SKM-1 treated with dmso at 0.1 percent for 144 hours (cell line): ENCODE measurements at regions not wholly inside any gene's neighbourhood (a gene's known extent, or its start where the extent isn't known, plus 50 kb on each side); places are given as distances from the start of the nearest gene placed in this dataset.

Source experiments
- DNase-seq: peaks from one replicate; lab custom pipeline; 2025; ENCODE audit not compliant: unreplicated experiment; lab: John Stamatoyannopoulos, UW

GRCh38 chr12:85568395-85569103, 267.7 kb downstream of the RASSF9 start:
- no peak for DNase-seq

DNA sequence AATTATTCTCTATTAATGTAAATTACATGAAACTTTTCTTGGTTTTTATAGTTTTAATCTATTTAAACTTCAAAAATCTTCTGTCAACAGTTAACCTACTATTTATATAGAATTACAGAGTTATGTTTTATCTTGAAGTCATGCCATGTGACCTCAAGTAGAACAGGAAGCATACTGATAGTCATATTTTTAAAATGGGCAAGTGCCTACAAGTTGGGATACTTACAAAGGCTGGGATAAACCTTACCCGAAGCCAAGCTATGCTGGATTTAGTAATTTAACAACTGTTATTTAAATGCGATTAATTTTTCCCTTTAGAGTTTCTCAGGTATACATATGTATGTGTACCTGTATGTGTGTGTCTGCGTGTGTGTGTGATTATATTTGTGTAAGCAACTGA, 266.9 kb downstream of the RASSF9 start:
- no peak for DNase-seq

- DNase-seq = no peak
These were observed 263.3 kb downstream of the RASSF9 start for GRCh38 chr12:85572956-85573355.

DNA sequence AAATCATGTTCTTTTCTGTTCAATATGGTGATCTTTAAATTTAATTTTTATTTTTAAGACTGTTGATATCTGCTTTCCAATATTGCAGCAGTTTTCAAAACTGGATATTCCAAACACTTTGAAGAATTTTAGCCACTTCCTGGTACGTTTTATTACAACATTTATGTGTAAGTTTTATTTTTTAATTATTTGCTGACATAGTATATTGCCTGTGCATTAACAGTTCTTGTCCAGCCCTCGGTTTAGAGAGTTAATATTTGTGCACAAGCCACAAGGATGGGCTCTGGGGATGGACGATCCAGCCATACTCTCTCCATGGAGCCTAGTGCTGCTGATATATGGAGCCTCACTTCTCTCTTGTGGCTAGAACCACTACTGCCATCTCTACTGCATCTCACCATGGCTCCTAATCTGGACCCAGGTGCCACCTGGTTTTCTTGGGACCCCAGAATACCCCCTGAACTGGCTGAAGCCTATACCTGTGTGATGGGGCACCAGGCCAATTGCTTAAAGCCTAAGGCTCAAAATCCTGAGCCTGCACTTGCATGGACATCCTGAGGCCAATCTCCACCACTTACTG, 262.5 kb downstream of the RASSF9 start:
- no peak for DNase-seq

DNA sequence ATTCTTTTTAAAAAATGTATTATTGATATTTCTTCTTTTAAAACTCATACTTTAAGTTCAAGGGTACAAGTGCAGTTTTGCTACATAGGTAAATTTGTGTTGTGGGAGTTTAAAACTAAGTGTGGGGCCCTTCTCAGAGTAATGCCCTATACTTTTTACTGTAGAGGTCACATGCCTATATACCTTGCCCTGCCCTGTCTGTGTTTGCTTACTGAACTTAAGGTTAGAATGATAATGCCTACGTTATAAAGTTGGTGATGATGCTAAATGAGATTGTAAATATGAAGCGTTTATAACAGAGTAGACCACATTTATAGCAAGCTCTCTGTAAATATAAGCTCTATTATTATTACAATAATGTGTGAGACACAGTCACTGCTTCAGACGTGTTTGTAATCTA, 261.9 kb downstream of the RASSF9 start:
- DNase-seq = no peak

- peak; percentile 1 for DNase-seq
These were observed 260.8 kb downstream of the RASSF9 start for GRCh38 chr12:85575120-85576096.

- no peak for DNase-seq
These were observed 255.5 kb downstream of the RASSF9 start for GRCh38 chr12:85580562-85581168.

GRCh38 chr12:85587158-85587557, 249.1 kb downstream of the RASSF9 start:
- DNase-seq = no peak

DNA sequence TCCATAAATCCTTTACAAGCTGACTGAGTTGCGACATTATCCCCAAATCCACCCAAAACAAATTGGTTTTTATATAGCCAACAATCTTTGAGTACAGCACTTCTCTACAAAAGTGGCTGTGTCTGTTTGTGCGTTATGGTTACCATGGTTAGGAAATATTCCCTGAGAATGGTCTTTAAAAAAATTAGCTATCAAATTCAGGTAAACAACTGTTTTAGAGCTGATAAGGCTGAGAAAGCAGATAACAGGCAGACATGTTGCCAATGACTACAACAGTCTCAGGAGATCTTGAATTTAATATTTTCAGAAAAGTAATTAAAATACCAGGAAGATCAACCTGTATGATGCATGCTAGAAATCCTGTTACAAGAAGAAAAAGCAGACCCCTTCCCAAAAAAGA, 248.0 kb downstream of the RASSF9 start:
- DNase-seq = no peak

- no peak for DNase-seq
These were observed 235.4 kb downstream of the RASSF9 start for GRCh38 chr12:85600841-85601240.

DNA sequence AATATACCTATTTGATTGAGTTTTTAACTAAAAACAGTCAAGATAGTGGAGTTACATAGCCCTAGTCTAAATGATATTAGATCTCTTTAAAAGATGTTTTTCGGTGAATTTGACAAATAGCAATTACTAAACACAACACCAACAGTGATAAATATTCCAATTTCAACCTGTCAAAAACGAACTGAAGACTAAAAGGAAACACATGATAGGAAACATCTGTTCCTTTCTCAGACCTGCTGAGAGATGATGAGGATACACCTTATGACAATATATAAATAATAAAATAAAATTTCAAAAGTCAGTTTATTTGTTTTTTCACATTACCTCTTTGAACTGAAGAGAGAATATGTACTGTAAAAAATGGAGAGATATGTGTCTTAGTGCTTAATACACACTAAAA, 232.7 kb downstream of the RASSF9 start:
- no peak for DNase-seq

- no peak for DNase-seq
These were observed 229.8 kb downstream of the RASSF9 start for GRCh38 chr12:85606455-85606854.

GRCh38 chr12:85609778-85610177, 226.4 kb downstream of the RASSF9 start:
- DNase-seq = no peak

- DNase-seq = no peak
These were observed 226.0 kb downstream of the RASSF9 start for GRCh38 chr12:85610194-85610593.

DNA sequence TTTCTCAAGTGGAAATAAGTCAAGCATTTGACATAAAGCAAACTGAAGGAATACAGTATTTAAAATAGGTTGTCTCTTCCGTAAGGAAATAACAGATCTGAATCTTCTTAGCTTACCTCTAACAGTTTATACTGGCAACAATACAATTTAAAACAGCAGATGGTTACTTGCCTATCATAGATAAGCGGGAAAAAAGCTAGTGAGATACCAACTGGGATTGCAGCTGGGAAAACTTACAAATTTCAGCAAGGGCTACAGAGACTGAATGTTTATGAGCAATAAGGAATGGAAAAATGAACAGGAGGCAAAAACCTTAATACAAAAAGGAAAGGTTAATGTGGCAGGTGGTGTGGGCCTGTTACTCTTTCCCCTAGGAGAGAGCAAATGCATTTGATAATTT, 220.0 kb downstream of the RASSF9 start:
- no peak for DNase-seq

DNA sequence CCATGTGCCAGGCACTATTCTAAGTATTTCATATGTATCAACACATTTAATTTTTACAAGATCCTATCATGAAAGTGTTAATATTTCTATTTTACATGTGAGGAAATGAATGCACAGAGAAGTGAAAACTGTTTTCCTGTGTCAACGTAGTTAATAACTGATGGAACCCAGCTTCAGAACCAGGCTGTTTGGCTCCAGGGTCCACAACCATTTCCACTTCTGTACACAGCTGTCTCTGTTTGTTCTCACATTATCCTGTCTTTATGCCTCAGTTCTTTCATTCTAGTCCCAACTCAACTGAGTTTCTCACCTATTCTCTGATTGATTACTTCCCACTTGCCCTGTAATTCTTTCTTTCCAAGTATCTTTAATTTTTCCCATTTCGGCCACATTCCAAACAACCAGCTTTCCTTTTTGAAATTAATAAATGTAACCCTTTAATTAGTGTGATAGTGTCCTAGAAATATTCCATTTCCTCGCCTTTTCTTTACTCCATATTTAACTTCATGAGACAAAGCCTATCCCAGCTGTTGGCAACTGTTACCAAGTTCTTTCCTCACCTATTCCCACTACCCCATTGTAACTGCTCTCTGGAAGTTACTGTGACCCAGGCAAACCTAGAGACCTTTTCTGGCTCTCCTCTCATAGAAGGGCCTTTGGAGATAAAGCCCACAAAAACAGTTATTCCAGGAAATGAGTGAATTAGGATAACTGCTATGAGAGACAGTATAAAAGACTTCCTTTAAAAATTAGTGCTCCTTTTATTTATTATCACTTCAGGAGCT, 218.7 kb downstream of the RASSF9 start:
- no peak for DNase-seq

GRCh38 chr12:85621041-85621440, 215.2 kb downstream of the RASSF9 start:
- no peak for DNase-seq

DNA sequence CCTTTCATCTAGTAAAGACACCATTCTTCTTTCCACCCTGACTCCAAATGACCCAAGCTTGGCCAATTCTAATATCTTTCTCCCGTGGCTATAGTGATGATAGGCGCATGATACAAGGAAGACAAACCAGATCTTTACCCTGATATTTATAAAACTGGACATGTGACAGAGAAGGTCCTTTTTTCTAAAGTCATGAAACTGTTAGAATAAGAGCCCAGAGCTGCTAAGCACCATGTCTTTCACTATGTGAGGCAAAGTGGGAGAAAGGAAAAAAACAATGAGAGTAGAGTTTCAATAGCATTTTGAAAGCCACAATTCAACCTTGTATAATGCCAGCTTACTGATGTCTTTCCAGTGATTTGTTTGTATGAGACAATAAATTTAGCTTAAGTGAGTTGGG, 212.4 kb downstream of the RASSF9 start:
- DNase-seq = no peak

DNA sequence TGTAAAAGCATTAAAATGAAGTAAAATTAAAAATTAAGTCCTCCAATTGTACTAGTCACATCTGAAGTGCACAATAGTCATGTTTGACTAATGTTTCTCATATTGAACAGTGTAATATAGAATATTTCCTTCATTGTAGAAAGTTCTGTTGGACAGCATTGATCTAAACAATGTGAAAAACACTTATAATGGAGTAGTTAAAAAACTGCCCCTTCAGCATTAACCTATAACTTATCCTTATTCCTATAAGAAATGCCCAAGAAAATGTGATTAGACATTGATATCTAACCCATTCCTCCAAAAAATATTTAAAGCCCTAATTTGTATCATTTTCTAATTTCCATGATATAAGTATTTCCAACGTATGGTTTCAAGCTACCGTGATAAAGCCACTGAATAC, 210.7 kb downstream of the RASSF9 start:
- no peak for DNase-seq

- DNase-seq = no peak
These were observed 210.0 kb downstream of the RASSF9 start for GRCh38 chr12:85626001-85626783.
